ENCODE measurements at regions not wholly inside any gene's neighbourhood (a gene's known extent, or its start where the extent isn't known, plus 50 kb on each side); places are given as distances from the start of the nearest gene placed in this dataset.

GRCh38 chr14:85417396-85417795 lies 112.5 kb upstream of the FLRT2 start:
- H3K27ac ChIP-seq (ENCODE audit: low read depth, low read length) = no peak overlapping the region
- no CpG with 5 or more reads among the region's 2 CpGs for WGBS (ENCODE audit: insufficient coverage)
- no peaks in the 10 kb centered on the region for H3K27me3 ChIP-seq (ENCODE audit: control insufficient read depth, insufficient read depth, low read length)
- H3K9me3 ChIP-seq (ENCODE audit: control insufficient read depth, insufficient read depth, low read length) = no peaks in the 10 kb centered on the region
- no peak for DNase-seq (ENCODE audit: low read depth in 4 of 6, low spot score in 6 of 6)
- no peak overlapping the region for H3K4me3 ChIP-seq (ENCODE audit: low read depth, low read length)
- H3K4me1 ChIP-seq (ENCODE audit: control insufficient read depth, insufficient read depth, low read length) = no peaks in the 10 kb centered on the region
- H3K36me3 ChIP-seq (ENCODE audit: control insufficient read depth, insufficient read depth, low read length) = no peaks in the 10 kb centered on the region

GRCh38 chr14:85418721-85419120 lies 111.2 kb upstream of the FLRT2 start:
- no peaks in the 10 kb centered on the region for H3K4me1 ChIP-seq (ENCODE audit: control insufficient read depth, insufficient read depth, low read length)
- no peaks in the 10 kb centered on the region for H3K9me3 ChIP-seq (ENCODE audit: control insufficient read depth, insufficient read depth, low read length)
- H3K4me3 ChIP-seq (ENCODE audit: low read depth, low read length) = no peak overlapping the region
- WGBS (ENCODE audit: insufficient coverage) = no CpG with 5 or more reads among the region's 1 CpG
- H3K27ac ChIP-seq (ENCODE audit: low read depth, low read length) = no peak overlapping the region
- no peaks in the 10 kb centered on the region for H3K36me3 ChIP-seq (ENCODE audit: control insufficient read depth, insufficient read depth, low read length)
- DNase-seq (ENCODE audit: low read depth in 4 of 6, low spot score in 6 of 6) = no peak
- H3K27me3 ChIP-seq (ENCODE audit: control insufficient read depth, insufficient read depth, low read length) = no peaks in the 10 kb centered on the region

DNA sequence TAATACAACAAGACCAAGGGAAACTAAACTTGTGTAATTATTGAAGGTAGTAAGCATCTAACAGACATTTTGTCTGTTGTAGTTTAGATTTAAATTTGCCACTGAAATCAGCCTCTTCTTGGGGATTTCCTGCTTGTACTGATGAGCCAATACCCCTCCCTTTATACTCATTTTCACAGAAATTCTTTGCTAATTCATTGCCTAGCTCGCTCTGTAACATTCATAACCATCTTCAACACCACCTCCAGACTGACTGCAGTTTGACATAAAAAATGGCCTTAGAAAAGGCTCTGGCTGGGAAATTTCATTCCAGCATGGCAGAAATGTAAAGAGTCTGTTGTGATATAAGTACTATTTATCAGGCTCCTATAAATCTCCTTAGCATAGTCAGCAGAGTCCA lies 109.7 kb upstream of the FLRT2 start:
- Histone ChIP-seq H3K9me3 (ENCODE audit: control insufficient read depth, insufficient read depth, low read length) (no peaks in the 10 kb centered on the region), H3K4me3 (ENCODE audit: low read depth, low read length) (no peak overlapping the region), H3K27ac (ENCODE audit: low read depth, low read length) (no peak overlapping the region), H3K36me3 (ENCODE audit: control insufficient read depth, insufficient read depth, low read length) (no peaks in the 10 kb centered on the region), H3K27me3 (ENCODE audit: control insufficient read depth, insufficient read depth, low read length) (no peaks in the 10 kb centered on the region), H3K4me1 (ENCODE audit: control insufficient read depth, insufficient read depth, low read length) (no peaks in the 10 kb centered on the region)
- no CpG with 5 or more reads among the region's 1 CpG for WGBS (ENCODE audit: insufficient coverage)
- no peak for DNase-seq (ENCODE audit: low read depth in 4 of 6, low spot score in 6 of 6)

- Histone ChIP-seq H3K27me3 (ENCODE audit: control insufficient read depth, insufficient read depth, low read length) (no peaks in the 10 kb centered on the region), H3K4me3 (ENCODE audit: low read depth, low read length) (no peak overlapping the region), H3K9me3 (ENCODE audit: control insufficient read depth, insufficient read depth, low read length) (no peaks in the 10 kb centered on the region), H3K36me3 (ENCODE audit: control insufficient read depth, insufficient read depth, low read length) (no peaks in the 10 kb centered on the region), H3K27ac (ENCODE audit: low read depth, low read length) (no peak overlapping the region), H3K4me1 (ENCODE audit: control insufficient read depth, insufficient read depth, low read length) (no peaks in the 10 kb centered on the region)
- no peak for DNase-seq (ENCODE audit: low read depth in 4 of 6, low spot score in 6 of 6)
- 80% methylated on average over 2 of the region's 5 CpGs for WGBS (ENCODE audit: insufficient coverage)
Observed at GRCh38 chr14:85420707-85421106, 109.2 kb upstream of the FLRT2 start.

DNA sequence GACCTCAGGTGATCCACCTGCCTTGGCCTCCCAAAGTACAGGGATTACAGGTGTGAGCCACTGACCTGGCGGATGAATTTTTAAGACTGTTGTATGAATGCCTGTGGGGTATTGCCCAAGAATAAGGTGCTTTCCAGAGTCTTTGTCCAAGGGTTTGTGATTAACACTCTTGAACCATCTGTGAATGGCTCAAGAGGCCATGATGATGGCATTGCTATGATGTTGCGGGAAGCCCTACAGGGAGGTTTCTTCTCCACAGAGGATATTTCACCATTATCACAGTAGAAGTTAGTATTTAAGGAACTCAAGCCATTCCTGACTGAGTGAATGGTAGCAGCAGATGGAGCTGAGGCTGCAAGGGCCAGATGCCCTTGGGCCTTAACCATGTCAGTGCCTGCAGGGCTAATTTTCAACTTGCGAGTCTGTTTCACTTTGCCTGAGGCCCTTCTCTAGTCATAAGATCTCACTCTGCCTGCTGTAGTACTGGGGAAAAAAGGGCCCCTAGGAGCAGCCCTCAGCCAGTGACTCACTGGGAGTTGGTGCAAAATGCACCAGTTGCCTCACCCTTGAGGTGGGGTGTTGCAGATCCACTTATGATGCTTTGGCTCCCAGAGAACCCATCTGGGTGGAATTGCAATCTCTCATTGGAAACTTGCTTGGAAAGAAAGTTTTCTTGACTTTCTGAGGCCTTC lies 108.6 kb upstream of the FLRT2 start:
- Histone ChIP-seq H3K36me3 (ENCODE audit: control insufficient read depth, insufficient read depth, low read length) (no peaks in the 10 kb centered on the region), H3K4me1 (ENCODE audit: control insufficient read depth, insufficient read depth, low read length) (no peaks in the 10 kb centered on the region), H3K9me3 (ENCODE audit: control insufficient read depth, insufficient read depth, low read length) (no peaks in the 10 kb centered on the region), H3K27me3 (ENCODE audit: control insufficient read depth, insufficient read depth, low read length) (no peaks in the 10 kb centered on the region), H3K27ac (ENCODE audit: low read depth, low read length) (no peak overlapping the region), H3K4me3 (ENCODE audit: low read depth, low read length) (no peak overlapping the region)
- 89% methylated on average over 2 of the region's 3 CpGs for WGBS (ENCODE audit: insufficient coverage)
- DNase-seq (ENCODE audit: low read depth in 4 of 6, low spot score in 6 of 6) = no peak

DNA sequence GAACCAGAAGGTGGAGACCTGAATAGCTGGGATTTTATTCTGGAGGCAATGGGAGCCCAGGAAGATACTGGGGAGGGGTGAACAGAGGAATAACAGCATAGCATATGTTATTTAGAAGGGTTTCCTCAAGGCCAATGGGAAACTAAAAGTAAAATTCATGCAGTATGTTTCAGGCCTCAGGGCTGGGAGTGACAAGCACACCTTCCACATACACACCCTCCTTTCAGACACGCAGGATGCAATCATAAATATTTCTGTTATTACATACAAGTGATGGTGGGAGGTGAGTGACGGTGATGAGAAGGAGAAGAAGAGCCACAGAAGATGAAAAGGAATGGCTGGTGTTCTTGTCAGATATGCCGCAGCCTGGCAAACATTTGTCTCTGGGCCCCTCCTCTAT lies 106.1 kb upstream of the FLRT2 start:
- no peaks in the 10 kb centered on the region for H3K36me3 ChIP-seq (ENCODE audit: control insufficient read depth, insufficient read depth, low read length)
- no peak overlapping the region for H3K4me3 ChIP-seq (ENCODE audit: low read depth, low read length)
- H3K9me3 ChIP-seq (ENCODE audit: control insufficient read depth, insufficient read depth, low read length) = no peaks in the 10 kb centered on the region
- no peak for DNase-seq (ENCODE audit: low read depth in 4 of 6, low spot score in 6 of 6)
- no CpG with 5 or more reads among the region's 3 CpGs for WGBS (ENCODE audit: insufficient coverage)
- H3K4me1 ChIP-seq (ENCODE audit: control insufficient read depth, insufficient read depth, low read length) = no peaks in the 10 kb centered on the region
- no peak overlapping the region for H3K27ac ChIP-seq (ENCODE audit: low read depth, low read length)
- H3K27me3 ChIP-seq (ENCODE audit: control insufficient read depth, insufficient read depth, low read length) = no peaks in the 10 kb centered on the region

- Histone ChIP-seq H3K36me3 (ENCODE audit: control insufficient read depth, insufficient read depth, low read length) (no peaks in the 10 kb centered on the region), H3K27ac (ENCODE audit: low read depth, low read length) (no peak overlapping the region), H3K9me3 (ENCODE audit: control insufficient read depth, insufficient read depth, low read length) (no peaks in the 10 kb centered on the region), H3K27me3 (ENCODE audit: control insufficient read depth, insufficient read depth, low read length) (no peaks in the 10 kb centered on the region), H3K4me3 (ENCODE audit: low read depth, low read length) (no peak overlapping the region), H3K4me1 (ENCODE audit: control insufficient read depth, insufficient read depth, low read length) (no peaks in the 10 kb centered on the region)
- no peak for DNase-seq (ENCODE audit: low read depth in 4 of 6, low spot score in 6 of 6)
- 40% methylated on average over 1 of the region's 3 CpGs for WGBS (ENCODE audit: insufficient coverage)
Observed at GRCh38 chr14:85425507-85425906, 104.4 kb upstream of the FLRT2 start.

- 100% methylated on average over 2 of the region's 4 CpGs for WGBS (ENCODE audit: insufficient coverage)
- Histone ChIP-seq H3K36me3 (ENCODE audit: control insufficient read depth, insufficient read depth, low read length) (no peaks in the 10 kb centered on the region), H3K4me3 (ENCODE audit: low read depth, low read length) (no peak overlapping the region), H3K4me1 (ENCODE audit: control insufficient read depth, insufficient read depth, low read length) (no peaks in the 10 kb centered on the region), H3K27ac (ENCODE audit: low read depth, low read length) (no peak overlapping the region), H3K9me3 (ENCODE audit: control insufficient read depth, insufficient read depth, low read length) (no peaks in the 10 kb centered on the region), H3K27me3 (ENCODE audit: control insufficient read depth, insufficient read depth, low read length) (no peaks in the 10 kb centered on the region)
- no peak for DNase-seq (ENCODE audit: low read depth in 4 of 6, low spot score in 6 of 6)
Observed at GRCh38 chr14:85426068-85426935, 103.6 kb upstream of the FLRT2 start.

DNA sequence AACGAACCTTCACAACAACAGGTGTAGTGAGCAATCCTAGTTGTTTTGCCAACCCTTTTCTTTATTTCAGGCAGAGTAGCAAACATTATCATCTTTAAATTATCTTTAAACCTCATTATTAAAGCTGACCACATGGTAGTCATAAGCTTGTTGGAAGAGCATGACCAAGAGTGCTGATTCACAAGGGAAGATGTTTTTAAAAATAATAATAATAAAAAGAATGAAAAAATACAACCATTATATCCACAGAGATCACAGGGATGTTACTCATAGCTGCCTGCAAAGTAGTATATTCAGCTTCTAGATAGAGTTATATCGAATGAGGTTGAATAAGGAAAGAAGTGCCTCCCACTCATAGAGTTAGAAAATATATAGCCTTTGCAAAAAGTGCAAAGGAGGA lies 101.0 kb upstream of the FLRT2 start:
- no peaks in the 10 kb centered on the region for H3K36me3 ChIP-seq (ENCODE audit: control insufficient read depth, insufficient read depth, low read length)
- H3K27ac ChIP-seq (ENCODE audit: low read depth, low read length) = no peak overlapping the region
- no peaks in the 10 kb centered on the region for H3K27me3 ChIP-seq (ENCODE audit: control insufficient read depth, insufficient read depth, low read length)
- no peak overlapping the region for H3K4me3 ChIP-seq (ENCODE audit: low read depth, low read length)
- DNase-seq (ENCODE audit: low read depth in 4 of 6, low spot score in 6 of 6) = no peak
- no CpG with 5 or more reads among the region's 2 CpGs for WGBS (ENCODE audit: insufficient coverage)
- H3K4me1 ChIP-seq (ENCODE audit: control insufficient read depth, insufficient read depth, low read length) = no peaks in the 10 kb centered on the region
- no peaks in the 10 kb centered on the region for H3K9me3 ChIP-seq (ENCODE audit: control insufficient read depth, insufficient read depth, low read length)

DNA sequence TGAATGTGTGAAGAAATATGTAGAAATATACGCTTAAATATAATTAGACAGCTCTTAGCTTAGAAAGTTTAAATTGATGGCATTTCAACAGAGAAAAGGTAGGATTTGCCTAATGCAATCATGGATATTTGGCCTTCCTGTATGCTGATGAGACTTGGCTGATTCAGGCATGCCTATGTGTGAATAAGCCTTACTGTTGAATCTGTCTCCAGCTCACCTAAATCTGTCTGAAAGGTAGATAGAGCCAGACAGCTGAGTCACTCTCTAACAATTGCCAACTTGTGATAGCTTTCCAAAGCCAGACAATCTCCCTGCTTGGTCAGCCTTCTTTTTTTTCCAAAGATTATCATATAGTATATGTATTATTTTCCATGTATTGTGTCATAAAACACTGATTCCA lies 92.8 kb upstream of the FLRT2 start:
- Histone ChIP-seq H3K27me3 (ENCODE audit: control insufficient read depth, insufficient read depth, low read length) (no peaks in the 10 kb centered on the region), H3K27ac (ENCODE audit: low read depth, low read length) (no peak overlapping the region), H3K36me3 (ENCODE audit: control insufficient read depth, insufficient read depth, low read length) (no peaks in the 10 kb centered on the region), H3K9me3 (ENCODE audit: control insufficient read depth, insufficient read depth, low read length) (no peaks in the 10 kb centered on the region), H3K4me1 (ENCODE audit: control insufficient read depth, insufficient read depth, low read length) (no peaks in the 10 kb centered on the region), H3K4me3 (ENCODE audit: low read depth, low read length) (no peak overlapping the region)
- no peak for DNase-seq (ENCODE audit: low read depth in 4 of 6, low spot score in 6 of 6)
- no CpG with 5 or more reads among the region's 1 CpG for WGBS (ENCODE audit: insufficient coverage)
